Mesendoderm (in vitro differentiated cells): ENCODE measurements at regions not wholly inside any gene's neighbourhood (a gene's known extent, or its start where the extent isn't known, plus 50 kb on each side); places are given as distances from the start of the nearest gene placed in this dataset.

ENCODE experiments used
- DNase-seq: peaks from one replicate; pipeline ENCODE4 v3.0.0; 2013
- H2AK5ac ChIP-seq: 2 replicates; pipeline ENCODE4 v1.6.1; 2013; ENCODE audit warnings: low read length, inconsistent platforms
- H2BK120ac ChIP-seq: 2 replicates; pipeline ENCODE4 v1.6.1; 2013; ENCODE audit warnings: low read depth, mild to moderate bottlenecking, low read length, moderate library complexity, mixed read lengths
- H2BK15ac ChIP-seq: replicated peaks from 2 replicates; pipeline ENCODE4 v1.6.1; 2013; ENCODE audit warnings: low read depth, mild to moderate bottlenecking, moderate library complexity
- H2BK5ac ChIP-seq: 2 replicates; pipeline ENCODE4 v1.6.1; 2013; ENCODE audit warnings: low read length, inconsistent platforms
- H3K18ac ChIP-seq: 2 replicates; pipeline ENCODE4 v1.6.1; 2013; ENCODE audit warnings: mild to moderate bottlenecking, low read length, mixed read lengths
- H3K23ac ChIP-seq: one replicate; pipeline ENCODE4 v1.6.1; 2013; ENCODE audit warnings: low read length
- H3K27ac ChIP-seq: 2 replicates; pipeline ENCODE4 v1.5.1; 2013; ENCODE audit warnings: low read depth, mild to moderate bottlenecking, inconsistent platforms, low read length, moderate library complexity
- H3K27me3 ChIP-seq: 2 replicates; pipeline ENCODE4 v1.6.1; 2013; ENCODE audit warnings: low read length, control low read depth, mild to moderate bottlenecking, inconsistent platforms; ENCODE audit not compliant: insufficient read depth, poor library complexity
- H3K36me3 ChIP-seq: 2 replicates; pipeline ENCODE4 v1.6.1; 2013; ENCODE audit warnings: low read length, inconsistent platforms; ENCODE audit not compliant: control insufficient read depth, insufficient read depth
- H3K4ac ChIP-seq: one replicate; pipeline ENCODE4 v1.6.1; 2013; ENCODE audit warnings: low read depth, mild to moderate bottlenecking, low read length, moderate library complexity
- H3K4me1 ChIP-seq: 2 replicates; pipeline ENCODE4 v1.6.1; 2013; ENCODE audit warnings: low read depth, low read length, inconsistent platforms; ENCODE audit not compliant: control insufficient read depth
- H3K4me2 ChIP-seq: 2 replicates; pipeline ENCODE4 v1.6.1; 2013; ENCODE audit warnings: low read length
- H3K4me3 ChIP-seq: 2 replicates; pipeline ENCODE4 v1.5.1; 2013; ENCODE audit warnings: mild to moderate bottlenecking, low read length
- H3K56ac ChIP-seq: one replicate; pipeline ENCODE4 v1.6.1; 2013; ENCODE audit warnings: low read length
- H3K79me1 ChIP-seq: 2 replicates; pipeline ENCODE4 v1.6.1; 2013; ENCODE audit warnings: low read length, inconsistent platforms
- H3K79me2 ChIP-seq: 2 replicates; pipeline ENCODE4 v1.6.1; 2013; ENCODE audit warnings: mild to moderate bottlenecking, low read length; ENCODE audit not compliant: control insufficient read depth, insufficient read depth
- H3K9ac ChIP-seq: 2 replicates; pipeline ENCODE4 v1.6.1; 2013; ENCODE audit warnings: low read length, inconsistent platforms
- H4K5ac ChIP-seq: one replicate; pipeline ENCODE4 v1.6.1; 2013; ENCODE audit warnings: low read length
- H4K8ac ChIP-seq: one replicate; pipeline ENCODE4 v1.6.1; 2013; ENCODE audit warnings: low read depth, mild to moderate bottlenecking, control low read depth, low read length, moderate library complexity
- WGBS: extraction: QIAGEN DNeasy Blood & Tissue Kit; methylation state at CpG from one replicate; pipeline ENCODE4 v1.1.7; 2013; ENCODE audit warnings: low lambda C conversion rate, missing lambda C conversion rate; ENCODE audit not compliant: insufficient coverage; ENCODE audit errors: extremely low coverage; 5-methylcytosine and 5-hydroxymethylcytosine counted together

DNA sequence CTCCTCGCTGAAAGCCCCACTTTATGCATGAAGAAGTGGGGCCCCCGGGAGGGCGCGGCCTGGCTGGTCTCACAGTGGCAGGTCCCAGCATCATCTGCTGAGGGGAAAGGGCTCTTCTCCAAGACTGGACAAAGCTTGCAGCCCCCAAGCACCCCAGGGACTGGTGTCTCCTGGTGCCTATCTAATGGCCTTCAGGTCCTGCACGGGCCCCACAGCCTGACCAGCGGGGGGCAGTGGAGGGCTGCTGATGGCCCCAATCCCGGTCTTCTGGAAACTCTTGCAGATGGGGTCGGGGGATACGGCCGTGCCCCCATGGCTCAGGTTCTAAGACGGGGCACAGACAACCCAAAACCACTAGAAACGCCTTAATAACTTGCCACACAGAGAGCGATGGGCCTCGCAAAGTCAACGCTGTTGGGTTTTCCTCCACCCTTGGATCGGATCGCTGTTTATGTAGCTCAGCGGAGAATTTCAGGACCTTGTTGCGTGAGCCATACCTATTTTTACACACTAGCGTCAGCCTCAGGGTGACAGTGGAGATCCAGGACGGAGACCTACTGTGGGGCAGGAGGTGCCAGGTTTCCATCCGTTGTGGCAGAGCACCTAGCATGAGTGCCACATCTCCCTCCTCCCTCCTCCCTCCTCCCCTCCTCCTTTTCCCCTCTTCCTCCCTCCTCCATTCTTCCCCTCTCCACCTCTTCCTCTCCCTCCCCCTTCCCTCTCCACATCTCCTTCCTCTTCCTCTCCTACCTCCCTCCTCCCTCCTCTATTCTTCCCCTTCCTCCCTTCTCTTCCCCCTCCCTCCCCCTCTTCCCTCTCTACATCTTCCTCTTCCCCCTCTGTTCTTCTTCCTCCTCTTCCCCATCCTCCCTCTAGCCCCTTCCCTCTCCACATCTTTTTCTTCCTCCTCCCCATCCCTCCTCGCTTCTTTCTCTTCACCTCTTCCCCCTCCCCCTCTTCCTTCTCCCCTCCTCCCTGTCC, 79.3 kb upstream of the ALDH1L1 start:
- no peak overlapping the region for H3K27ac ChIP-seq
- peak overlapping the region; percentile 65 for H3K56ac ChIP-seq
- no peak overlapping the region for H2BK15ac ChIP-seq
- no peak overlapping the region for H3K23ac ChIP-seq
- WGBS, result 100% methylated on average over 1 of the region's 23 CpGs
- H3K4me1 ChIP-seq, result peaks cover 4% of the 10 kb centered on the region
- DNase-seq, result peak; percentile 71
- no peak overlapping the region for H2BK120ac ChIP-seq
- H3K79me1 ChIP-seq, result no peaks in the 10 kb centered on the region
- peak overlapping the region; percentile 34 for H3K4me2 ChIP-seq
- H2BK5ac ChIP-seq, result no peak overlapping the region
- H2AK5ac ChIP-seq, result no peak overlapping the region
- peak overlapping the region; percentile 11 for H3K9ac ChIP-seq
- no peaks in the 10 kb centered on the region for H3K27me3 ChIP-seq
- H3K18ac ChIP-seq, result no peak overlapping the region
- H3K36me3 ChIP-seq, result no peaks in the 10 kb centered on the region
- H4K8ac ChIP-seq, result no peak overlapping the region
- no peak overlapping the region for H4K5ac ChIP-seq
- H3K79me2 ChIP-seq, result no peaks in the 10 kb centered on the region
- H3K4me3 ChIP-seq, result no peak overlapping the region
- no peak overlapping the region for H3K4ac ChIP-seq

DNA sequence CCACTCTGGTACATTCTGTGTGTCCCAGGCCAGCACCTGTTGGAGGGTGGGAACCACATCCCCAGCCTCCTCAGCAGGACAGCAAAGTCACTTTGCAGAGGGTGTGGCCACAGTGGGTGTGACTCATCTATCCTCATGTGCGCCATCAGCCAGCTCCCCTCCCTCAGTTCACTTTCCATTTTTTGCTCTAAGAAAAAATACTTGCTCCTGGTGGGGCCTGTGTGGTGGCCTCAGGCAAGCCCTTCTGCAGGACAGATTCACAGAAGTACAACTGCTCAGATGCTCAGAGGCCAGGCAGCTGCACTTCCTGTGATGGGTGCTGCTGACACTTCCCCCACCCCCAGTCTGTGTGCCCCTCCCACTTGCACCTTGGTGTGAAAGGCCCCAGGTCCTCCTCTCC, 78.3 kb upstream of the ALDH1L1 start:
- no CpG with 5 or more reads among the region's 1 CpG for WGBS
- H3K23ac ChIP-seq, result no peak overlapping the region
- no peak overlapping the region for H3K4me3 ChIP-seq
- H2BK15ac ChIP-seq, result no peak overlapping the region
- H3K18ac ChIP-seq, result no peak overlapping the region
- no peak overlapping the region for H3K4me2 ChIP-seq
- H2BK5ac ChIP-seq, result no peak overlapping the region
- H3K36me3 ChIP-seq, result no peaks in the 10 kb centered on the region
- H3K27me3 ChIP-seq, result no peaks in the 10 kb centered on the region
- DNase-seq, result peak; percentile 56
- no peaks in the 10 kb centered on the region for H3K79me2 ChIP-seq
- no peak overlapping the region for H3K27ac ChIP-seq
- no peak overlapping the region for H3K56ac ChIP-seq
- peaks cover 4% of the 10 kb centered on the region for H3K4me1 ChIP-seq
- no peak overlapping the region for H2AK5ac ChIP-seq
- no peak overlapping the region for H3K4ac ChIP-seq
- H3K79me1 ChIP-seq, result no peaks in the 10 kb centered on the region
- no peak overlapping the region for H4K8ac ChIP-seq
- no peak overlapping the region for H3K9ac ChIP-seq
- H4K5ac ChIP-seq, result no peak overlapping the region
- no peak overlapping the region for H2BK120ac ChIP-seq

GRCh38 chr3:126257984-126258383, 77.6 kb upstream of the ALDH1L1 start:
- no CpG with 5 or more reads among the region's 3 CpGs for WGBS
- H3K56ac ChIP-seq, result no peak overlapping the region

DNA sequence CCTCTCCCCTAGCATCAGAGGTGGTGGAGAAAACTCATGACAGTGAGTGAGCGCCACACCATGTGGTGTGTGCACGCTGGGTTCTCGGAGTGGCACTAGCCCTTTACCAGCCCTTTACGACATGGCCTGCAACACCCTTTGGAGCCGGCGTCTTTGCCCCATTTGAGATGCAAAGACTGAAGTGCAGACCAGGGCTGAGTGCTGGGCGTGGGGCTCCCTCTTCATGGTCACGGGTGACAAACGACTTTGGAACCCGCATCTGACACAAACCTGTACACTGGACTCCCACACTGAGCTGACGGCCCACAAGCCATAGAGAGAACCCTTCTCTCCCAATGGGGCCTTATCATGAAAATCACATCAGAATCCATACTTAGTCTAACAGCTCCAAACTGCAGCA, 76.8 kb upstream of the ALDH1L1 start:
- Histone ChIP-seq H2AK5ac (no peak overlapping the region), H3K56ac (no peak overlapping the region), H3K27me3 (no peaks in the 10 kb centered on the region), H3K4ac (no peak overlapping the region), H3K23ac (no peak overlapping the region), H4K8ac (no peak overlapping the region), H3K27ac (no peak overlapping the region), H4K5ac (no peak overlapping the region), H3K4me1 (peaks cover 4% of the 10 kb centered on the region), H2BK5ac (no peak overlapping the region), H2BK15ac (no peak overlapping the region), H3K79me2 (no peaks in the 10 kb centered on the region), H3K4me2 (no peak overlapping the region), H3K36me3 (no peaks in the 10 kb centered on the region), H3K4me3 (no peak overlapping the region), H3K9ac (no peak overlapping the region), H3K18ac (no peak overlapping the region), H2BK120ac (no peak overlapping the region), H3K79me1 (no peaks in the 10 kb centered on the region)
- WGBS, result no CpG with 5 or more reads among the region's 11 CpGs
- no peak for DNase-seq

More at GRCh38 chr3:126257984-126258383, 77.6 kb upstream of the ALDH1L1 start:
- H3K9ac ChIP-seq, result no peak overlapping the region
- no peak overlapping the region for H2BK120ac ChIP-seq
- H4K8ac ChIP-seq, result no peak overlapping the region
- H3K4ac ChIP-seq, result no peak overlapping the region
- no peaks in the 10 kb centered on the region for H3K79me2 ChIP-seq
- H2BK5ac ChIP-seq, result no peak overlapping the region
- H3K27ac ChIP-seq, result no peak overlapping the region
- no peak overlapping the region for H3K4me3 ChIP-seq
- no peak for DNase-seq
- no peaks in the 10 kb centered on the region for H3K79me1 ChIP-seq
- H4K5ac ChIP-seq, result no peak overlapping the region
- H3K23ac ChIP-seq, result no peak overlapping the region
- H3K18ac ChIP-seq, result no peak overlapping the region
- H3K4me1 ChIP-seq, result peaks cover 4% of the 10 kb centered on the region
- H3K27me3 ChIP-seq, result no peaks in the 10 kb centered on the region
- no peak overlapping the region for H2BK15ac ChIP-seq
- H3K36me3 ChIP-seq, result no peaks in the 10 kb centered on the region
- no peak overlapping the region for H3K4me2 ChIP-seq
- no peak overlapping the region for H2AK5ac ChIP-seq

DNA sequence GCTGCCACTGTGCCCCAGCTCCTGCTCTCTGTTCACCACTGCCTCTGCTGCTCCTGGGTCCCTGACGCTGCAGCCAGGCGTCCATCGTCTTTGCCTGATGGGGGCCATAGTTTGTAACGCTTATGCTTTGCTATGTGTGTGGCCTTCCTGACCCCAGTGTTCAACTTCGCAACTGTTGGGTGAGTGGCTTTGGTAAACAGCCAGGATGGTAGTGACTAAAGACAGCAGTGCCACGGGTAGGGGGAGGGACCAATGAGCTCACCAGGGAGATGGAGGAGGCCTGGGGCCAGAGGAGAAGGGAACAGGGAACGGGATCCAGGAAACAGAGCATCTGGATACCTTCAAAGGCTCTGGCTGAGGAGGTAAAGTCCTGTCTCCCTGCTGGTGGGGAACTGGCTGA, 75.9 kb upstream of the ALDH1L1 start:
- Histone ChIP-seq H3K79me2 (no peaks in the 10 kb centered on the region), H3K79me1 (no peaks in the 10 kb centered on the region), H3K9ac (no peak overlapping the region), H2BK5ac (no peak overlapping the region), H3K4me3 (no peak overlapping the region), H3K36me3 (no peaks in the 10 kb centered on the region), H2AK5ac (no peak overlapping the region), H4K8ac (no peak overlapping the region), H2BK120ac (no peak overlapping the region), H3K27ac (no peak overlapping the region), H3K4me2 (no peak overlapping the region), H3K4me1 (peaks cover 4% of the 10 kb centered on the region), H3K18ac (no peak overlapping the region), H2BK15ac (no peak overlapping the region), H4K5ac (no peak overlapping the region), H3K23ac (no peak overlapping the region), H3K4ac (no peak overlapping the region), H3K27me3 (no peaks in the 10 kb centered on the region), H3K56ac (no peak overlapping the region)
- WGBS, result no CpG with 5 or more reads among the region's 7 CpGs
- no peak for DNase-seq
